UCSD-AML1 (cell line): ENCODE measurements at regions not wholly inside any gene's neighbourhood (a gene's known extent, or its start where the extent isn't known, plus 50 kb on each side); places are given as distances from the start of the nearest gene placed in this dataset.
"Not testable (repeated sequence)": the region's sequence is repeated elsewhere in the genome, so short reads cannot be mapped to it uniquely, and the experiment has no call there.

Experiments
- DNase-seq: peaks from one replicate; lab custom pipeline; 2025; ENCODE audit not compliant: unreplicated experiment; lab: John Stamatoyannopoulos, UW

GRCh38 chr5:130624805-130625204 lies 540.3 kb downstream of the HINT1 start:
- no peak for DNase-seq

GRCh38 chr5:130616161-130616560 lies 548.9 kb downstream of the HINT1 start:
- DNase-seq = no peak

DNA sequence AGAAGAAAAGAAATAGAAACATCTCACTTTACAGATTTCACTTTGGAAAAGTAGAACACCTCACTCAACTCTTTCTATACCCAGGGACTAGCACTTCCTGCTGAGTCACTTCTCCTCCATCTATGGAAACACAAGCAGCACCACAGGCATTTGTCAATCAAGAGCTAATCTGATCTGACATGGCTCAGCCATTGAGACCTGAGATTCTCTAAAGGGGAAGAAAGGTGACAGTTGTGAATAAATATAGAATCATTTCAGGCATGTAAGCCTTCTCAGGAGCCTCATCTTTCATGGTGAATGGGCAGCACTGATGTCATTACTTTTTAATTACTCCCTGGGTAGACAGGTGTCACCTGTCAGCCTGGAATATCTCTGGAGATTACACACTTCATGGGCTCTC lies 559.8 kb downstream of the HINT1 start:
- DNase-seq = no peak

- DNase-seq = not testable (repeated sequence)
These were observed 568.4 kb downstream of the HINT1 start for GRCh38 chr5:130596647-130597046.

DNA sequence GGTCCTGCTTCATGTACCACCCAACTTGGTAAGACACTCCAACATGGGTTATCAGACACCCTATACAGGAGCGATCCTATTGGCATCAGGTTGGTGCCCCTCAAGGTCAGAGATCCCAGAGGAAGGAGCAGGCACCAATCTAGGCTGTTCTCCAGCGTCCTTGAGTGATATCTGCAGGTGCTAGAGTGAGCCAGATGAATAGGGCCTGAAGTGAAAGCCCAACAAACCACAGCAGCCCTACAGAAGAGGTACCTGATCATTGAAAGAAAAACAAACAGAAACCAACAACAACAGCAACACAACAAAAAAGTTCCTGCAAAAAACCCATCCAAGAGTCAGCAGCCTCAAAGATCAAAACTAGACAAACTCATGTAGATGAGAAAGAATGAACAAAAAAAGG lies 584.8 kb downstream of the HINT1 start:
- no peak for DNase-seq

- no peak for DNase-seq
These were observed 586.7 kb downstream of the HINT1 start for GRCh38 chr5:130578354-130578753.

- no peak for DNase-seq
These were observed 594.0 kb downstream of the HINT1 start for GRCh38 chr5:130571076-130571475.

DNA sequence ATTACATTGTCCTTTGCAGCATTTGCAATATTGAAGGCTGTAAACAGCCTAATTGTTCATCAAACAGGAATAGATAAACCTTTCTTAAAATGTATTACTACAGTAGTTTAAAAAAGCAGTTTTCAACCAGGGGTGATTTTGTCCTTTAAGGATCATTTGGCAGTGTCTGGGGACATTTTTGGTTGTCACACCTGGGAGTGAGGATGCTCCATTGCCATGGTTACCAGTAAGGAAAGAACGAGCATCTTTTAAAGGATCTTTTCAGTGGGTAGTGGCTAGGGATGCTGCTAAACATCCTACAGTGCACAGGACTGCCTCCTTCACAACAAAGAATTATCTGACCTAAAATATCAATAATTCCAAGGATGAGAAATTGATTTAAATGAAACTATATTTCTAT lies 596.3 kb downstream of the HINT1 start:
- DNase-seq = no peak

DNA sequence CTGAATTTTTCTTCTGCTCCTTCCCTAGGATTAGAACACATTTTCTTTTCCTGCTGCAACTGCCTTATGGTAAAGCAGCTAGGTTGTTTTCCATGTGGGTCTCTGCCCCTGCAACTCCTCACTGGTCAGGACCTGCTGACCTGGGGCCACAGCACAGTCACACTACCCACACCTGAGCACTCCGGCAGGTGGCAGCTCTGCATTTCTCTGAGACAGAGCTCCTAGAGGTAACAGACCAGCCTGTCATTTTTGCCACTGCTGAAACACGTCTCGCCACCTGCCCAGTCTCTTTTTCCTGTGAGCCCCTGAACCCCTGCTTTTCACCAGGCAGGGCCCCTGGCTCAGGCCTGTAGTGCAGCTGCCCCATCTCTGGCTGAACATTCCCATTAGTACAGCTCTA lies 609.6 kb downstream of the HINT1 start:
- DNase-seq = no peak

- DNase-seq = no peak
These were observed 614.5 kb downstream of the HINT1 start for GRCh38 chr5:130550562-130550928.

DNA sequence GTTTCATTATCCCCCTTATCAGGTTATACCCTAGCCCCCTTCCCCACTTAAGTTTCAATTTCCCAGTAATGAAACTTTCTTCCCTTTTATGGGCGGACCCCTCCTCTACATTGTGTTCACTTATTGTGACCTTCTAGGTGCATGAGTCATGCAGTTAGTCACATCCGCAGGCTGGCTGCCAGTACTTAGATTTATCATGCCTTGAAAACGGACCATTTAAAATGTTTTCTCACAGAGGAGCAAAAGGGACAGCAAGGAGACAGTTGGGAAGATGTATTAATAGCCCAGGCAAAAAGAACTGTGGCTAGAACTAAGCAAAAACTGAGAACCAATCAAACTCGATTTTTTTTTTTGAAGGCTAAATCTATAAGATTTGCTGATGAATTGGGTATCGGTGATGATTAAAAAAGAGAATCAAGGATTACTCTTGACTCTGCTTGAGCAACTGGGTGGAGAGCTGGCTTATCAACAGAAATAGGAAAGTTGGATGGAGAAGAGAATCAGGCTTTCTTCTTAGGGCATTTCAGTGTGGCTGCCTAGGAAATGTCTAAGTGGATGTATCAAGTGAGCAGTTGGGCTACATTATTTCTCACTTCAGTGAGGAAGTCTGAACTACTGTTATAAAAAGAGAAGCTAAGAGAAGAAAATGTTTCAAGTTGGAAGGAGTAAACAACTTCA lies 615.0 kb downstream of the HINT1 start:
- no peak for DNase-seq

GRCh38 chr5:130546211-130546610 lies 618.8 kb downstream of the HINT1 start:
- no peak for DNase-seq

DNA sequence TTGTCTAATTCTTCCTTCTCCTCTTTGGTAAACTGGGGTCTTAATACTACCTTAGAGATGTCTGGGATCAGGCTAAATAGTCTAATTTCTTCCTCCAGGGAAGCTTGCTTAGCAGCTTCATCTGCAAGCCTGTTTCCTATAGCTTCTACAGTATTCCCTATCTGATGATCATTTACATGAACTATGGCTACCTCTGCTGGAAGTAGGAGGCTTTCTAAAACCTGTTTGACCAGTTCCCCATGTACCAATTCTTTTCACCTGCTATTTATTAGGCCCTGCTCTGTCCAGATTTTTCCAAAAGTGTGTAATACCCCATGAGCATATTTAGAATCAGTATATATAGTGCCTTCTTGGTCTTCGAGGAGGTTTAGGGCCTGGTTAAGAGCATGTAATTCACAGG lies 619.8 kb downstream of the HINT1 start:
- DNase-seq = no peak

DNA sequence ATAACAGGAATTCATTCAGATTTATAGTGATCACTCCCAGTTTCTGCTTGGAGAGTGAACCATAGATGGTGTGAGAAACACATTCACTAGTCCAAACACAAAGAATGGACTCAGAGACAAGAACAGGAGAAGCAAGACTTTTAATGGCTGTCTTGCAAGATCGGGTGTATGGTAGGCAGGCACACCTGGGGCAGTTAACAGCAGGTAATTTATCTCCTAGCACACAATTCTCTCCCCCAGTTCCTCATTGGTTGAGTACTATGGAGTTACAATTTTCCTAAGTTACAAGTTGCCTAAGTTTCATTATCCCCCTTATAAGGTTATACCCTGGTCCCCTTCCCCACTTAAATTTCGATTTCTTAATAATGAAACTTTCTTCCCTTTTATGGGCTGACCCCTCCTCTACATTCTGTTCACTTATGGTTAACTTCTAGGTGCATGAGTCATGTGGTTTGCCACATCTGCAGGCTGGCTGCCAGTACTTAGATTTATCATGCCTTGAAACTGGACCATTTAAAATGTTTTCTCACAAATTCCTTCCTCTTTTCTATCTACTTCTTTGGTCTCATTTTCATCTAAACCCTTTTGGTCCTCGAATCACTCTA lies 623.3 kb downstream of the HINT1 start:
- DNase-seq = no peak

DNA sequence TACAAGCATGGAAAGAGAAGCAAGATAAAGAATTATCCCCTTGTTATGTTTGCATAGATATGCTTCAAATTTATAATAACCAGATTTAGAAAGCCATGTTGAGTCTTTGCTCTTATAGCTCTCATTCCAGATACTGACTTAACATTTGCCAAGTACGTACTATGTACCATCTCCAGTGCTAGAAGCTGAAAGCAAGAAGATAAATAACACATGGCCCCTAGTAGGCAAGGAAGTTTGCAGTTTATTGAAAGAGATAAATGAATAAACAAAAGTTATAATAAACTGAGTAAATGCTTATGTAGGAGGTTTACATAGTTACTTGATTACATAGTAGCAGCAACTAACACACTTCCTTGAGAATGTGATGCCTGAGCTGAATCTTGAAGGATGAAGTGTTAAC lies 628.4 kb downstream of the HINT1 start:
- DNase-seq = no peak

- DNase-seq = no peak
These were observed 628.5 kb downstream of the CHSY3 start for GRCh38 chr5:130532786-130533185.

- DNase-seq = no peak
These were observed 625.5 kb downstream of the CHSY3 start for GRCh38 chr5:130529511-130530485.

- DNase-seq = no peak
These were observed 624.8 kb downstream of the CHSY3 start for GRCh38 chr5:130529111-130529510.

DNA sequence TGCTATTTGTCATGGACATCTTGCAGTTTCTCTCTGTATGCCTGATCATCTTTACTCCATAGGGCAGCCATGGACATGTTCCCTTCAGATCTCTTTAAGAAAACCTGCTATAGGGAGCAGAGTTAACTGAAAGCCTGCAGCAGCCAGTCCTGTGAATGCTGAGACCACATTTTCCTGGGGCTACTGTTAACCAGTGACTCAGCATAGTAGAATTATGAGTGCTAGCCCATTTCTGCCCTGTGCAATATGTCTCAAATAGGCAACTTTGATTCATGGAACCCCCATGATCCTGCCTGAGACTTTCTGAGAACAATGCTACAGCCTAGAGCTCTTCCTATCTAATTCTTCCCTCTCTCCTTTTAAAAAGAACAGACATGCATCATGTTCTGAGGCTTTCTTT lies 624.2 kb downstream of the CHSY3 start:
- no peak for DNase-seq

DNA sequence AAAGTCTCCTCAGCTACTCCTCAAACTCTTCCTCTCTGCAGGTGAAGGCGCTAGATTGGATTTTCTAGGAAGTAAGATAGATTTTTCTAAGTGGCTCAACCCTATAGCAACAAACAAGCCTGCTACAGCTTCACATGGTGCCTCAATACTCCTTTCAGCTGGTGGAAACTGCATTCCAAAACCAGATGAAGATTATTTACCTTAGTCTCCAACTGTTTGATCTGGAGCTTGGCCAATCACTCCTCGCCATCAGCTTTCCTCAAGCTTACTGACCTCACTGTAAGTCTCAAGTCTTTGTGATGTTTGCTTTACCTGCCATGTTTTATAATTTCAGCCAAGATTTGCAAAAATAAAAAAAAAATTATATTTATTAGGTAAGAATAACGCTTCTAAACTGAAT lies 622.4 kb downstream of the CHSY3 start:
- no peak for DNase-seq

DNA sequence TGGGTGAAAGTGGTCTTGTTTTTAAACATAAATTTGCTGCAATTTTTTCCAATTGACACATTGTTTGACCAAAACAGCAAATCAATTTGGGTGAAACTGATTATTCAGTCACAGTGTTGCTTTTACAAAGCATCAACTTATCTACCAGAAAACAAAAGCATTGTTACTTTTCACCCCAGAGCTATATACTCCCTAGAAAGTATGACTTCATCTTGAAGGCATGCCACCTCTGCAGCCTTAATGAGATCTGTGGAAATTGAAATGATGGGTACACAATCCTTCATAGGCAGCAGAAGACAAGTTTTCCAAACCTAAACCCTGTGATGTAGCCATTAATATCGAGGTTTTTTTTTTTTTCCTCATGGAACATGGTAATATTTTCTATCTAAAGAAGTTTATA lies 615.9 kb downstream of the CHSY3 start:
- DNase-seq = no peak
